ENCODE measurements at regions not wholly inside any gene's neighbourhood (a gene's known extent, or its start where the extent isn't known, plus 50 kb on each side); places are given as distances from the start of the nearest gene placed in this dataset.
"Not testable (repeated sequence)": the region's sequence is repeated elsewhere in the genome, so short reads cannot be mapped to it uniquely, and the experiment has no call there.

DNA sequence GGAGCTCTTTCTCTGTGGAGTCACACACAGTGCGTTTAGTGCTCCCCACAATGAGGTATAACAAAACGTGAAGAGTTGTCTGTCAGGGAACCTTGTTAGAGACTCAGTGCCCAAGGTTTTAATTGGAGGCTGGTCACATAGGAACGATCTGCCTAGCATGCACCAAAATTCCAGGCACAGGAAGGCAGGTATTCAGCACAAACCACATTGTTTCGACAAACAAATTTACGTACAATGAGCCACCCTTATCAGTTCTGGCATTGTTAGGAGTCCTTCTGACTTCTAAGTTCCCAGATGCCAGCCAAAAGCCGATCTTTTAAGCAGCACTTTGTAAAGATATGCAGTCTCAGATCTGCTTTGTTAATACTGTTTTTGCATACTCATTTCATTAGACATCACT lies 414.2 kb upstream of the MTPN start:
- no peak for DNase-seq (ENCODE audit: low read depth in 2 of 2)
- no peak overlapping the region for H3K4me3 ChIP-seq (replicated peaks in 1 of 2; ENCODE audit: low read depth in 2 of 2, low read length in 2 of 2)
- TF ChIP-seq, protein P1, sequence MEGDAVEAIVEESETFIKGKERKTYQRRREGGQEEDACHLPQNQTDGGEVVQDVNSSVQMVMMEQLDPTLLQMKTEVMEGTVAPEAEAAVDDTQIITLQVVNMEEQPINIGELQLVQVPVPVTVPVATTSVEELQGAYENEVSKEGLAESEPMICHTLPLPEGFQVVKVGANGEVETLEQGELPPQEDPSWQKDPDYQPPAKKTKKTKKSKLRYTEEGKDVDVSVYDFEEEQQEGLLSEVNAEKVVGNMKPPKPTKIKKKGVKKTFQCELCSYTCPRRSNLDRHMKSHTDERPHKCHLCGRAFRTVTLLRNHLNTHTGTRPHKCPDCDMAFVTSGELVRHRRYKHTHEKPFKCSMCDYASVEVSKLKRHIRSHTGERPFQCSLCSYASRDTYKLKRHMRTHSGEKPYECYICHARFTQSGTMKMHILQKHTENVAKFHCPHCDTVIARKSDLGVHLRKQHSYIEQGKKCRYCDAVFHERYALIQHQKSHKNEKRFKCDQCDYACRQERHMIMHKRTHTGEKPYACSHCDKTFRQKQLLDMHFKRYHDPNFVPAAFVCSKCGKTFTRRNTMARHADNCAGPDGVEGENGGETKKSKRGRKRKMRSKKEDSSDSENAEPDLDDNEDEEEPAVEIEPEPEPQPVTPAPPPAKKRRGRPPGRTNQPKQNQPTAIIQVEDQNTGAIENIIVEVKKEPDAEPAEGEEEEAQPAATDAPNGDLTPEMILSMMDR (IDR thresholded peaks at IDR 0.05; ENCODE audit: low read depth, low read length): no peak

DNA sequence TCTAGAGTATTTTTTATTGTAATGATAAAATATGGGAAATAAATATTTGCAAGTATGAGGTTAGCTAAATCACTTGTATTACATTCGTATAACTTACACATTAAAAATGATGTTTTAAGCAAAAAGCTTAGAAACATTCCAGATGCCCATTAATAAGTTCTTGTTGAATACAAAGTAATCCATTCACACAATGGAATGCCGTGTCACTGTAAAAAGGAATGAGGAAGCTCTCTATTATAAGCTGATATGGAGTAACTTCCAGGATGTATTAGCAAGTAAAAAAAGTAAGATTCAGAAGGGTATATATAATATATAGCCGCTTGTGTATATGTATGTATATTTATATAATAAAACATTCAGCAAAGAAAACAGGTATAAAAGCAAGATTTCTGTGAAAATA lies 412.8 kb upstream of the MTPN start:
- DNase-seq (ENCODE audit: low read depth in 2 of 2): no peak
- H3K4me3 ChIP-seq (replicated peaks in 1 of 2; ENCODE audit: low read depth in 2 of 2, low read length in 2 of 2): no peak overlapping the region
- TF ChIP-seq, protein P1 (IDR thresholded peaks at IDR 0.05; ENCODE audit: low read depth, low read length): no peak

DNA sequence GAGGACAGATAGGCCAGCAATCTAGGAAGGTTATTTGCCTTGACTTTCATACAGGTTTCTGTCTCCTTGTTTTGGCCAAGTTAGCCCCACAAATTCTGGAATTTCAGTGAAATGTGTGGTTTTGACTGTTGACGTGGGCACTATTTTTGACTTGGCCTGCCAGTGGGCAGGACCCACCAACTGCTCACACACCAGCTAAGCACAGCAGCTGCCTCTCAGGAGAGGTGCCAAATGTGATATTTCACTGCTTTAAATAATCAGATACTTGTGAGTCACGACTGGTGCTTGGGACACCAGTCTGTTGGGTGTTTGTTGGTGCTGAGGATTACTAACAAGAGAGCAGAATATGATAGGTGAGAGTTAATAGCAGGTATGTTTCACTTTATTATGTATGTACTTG lies 409.7 kb upstream of the MTPN start:
- DNase-seq (ENCODE audit: low read depth in 2 of 2): no peak
- H3K4me3 ChIP-seq (replicated peaks in 1 of 2; ENCODE audit: low read depth in 2 of 2, low read length in 2 of 2): no peak overlapping the region
- TF ChIP-seq, protein P1 (IDR thresholded peaks at IDR 0.05; ENCODE audit: low read depth, low read length): no peak

DNA sequence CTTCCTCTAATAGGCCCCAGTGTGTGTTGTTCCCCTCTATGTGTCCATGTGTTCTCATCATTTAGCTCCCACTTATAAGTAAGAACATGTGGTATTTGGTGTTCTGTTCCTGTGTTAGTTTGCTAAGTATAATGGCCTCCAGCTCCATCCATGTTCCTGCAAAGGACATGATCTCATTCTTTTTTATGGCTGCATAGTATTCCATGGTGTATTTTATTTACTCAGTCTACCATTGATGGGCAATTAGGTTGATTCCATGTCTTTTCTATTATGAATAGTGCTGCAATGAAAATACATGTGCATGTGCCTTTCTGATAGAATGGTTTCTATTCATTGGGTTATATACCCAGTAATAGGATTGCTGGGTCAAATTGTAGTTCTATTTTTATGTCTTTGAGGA lies 394.2 kb upstream of the MTPN start:
- not testable (repeated sequence) for DNase-seq (ENCODE audit: low read depth in 2 of 2); H3K4me3 ChIP-seq (replicated peaks in 1 of 2; ENCODE audit: low read depth in 2 of 2, low read length in 2 of 2)

DNA sequence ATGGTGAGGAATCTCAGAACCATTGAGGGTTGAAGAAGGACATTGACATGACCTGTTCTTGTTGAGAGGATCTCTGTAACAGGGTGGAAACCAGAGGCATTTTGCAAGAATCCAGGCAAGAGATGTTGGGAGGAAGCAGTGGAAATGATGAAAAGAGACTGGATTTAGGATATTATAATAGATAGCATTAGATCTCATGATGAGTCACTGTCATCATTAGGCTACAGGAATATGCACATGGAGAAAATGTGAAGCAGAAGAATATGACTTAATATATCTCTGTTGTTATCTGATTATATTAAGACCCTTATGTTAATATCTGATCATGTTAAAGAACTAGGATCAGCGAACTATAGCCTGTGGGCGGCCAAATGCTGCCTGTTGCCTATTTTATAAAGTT lies 393.0 kb upstream of the MTPN start:
- no peak overlapping the region for H3K4me3 ChIP-seq (replicated peaks in 1 of 2; ENCODE audit: low read depth in 2 of 2, low read length in 2 of 2)
- DNase-seq (ENCODE audit: low read depth in 2 of 2): no peak
- TF ChIP-seq, protein P1 (IDR thresholded peaks at IDR 0.05; ENCODE audit: low read depth, low read length): no peak

DNA sequence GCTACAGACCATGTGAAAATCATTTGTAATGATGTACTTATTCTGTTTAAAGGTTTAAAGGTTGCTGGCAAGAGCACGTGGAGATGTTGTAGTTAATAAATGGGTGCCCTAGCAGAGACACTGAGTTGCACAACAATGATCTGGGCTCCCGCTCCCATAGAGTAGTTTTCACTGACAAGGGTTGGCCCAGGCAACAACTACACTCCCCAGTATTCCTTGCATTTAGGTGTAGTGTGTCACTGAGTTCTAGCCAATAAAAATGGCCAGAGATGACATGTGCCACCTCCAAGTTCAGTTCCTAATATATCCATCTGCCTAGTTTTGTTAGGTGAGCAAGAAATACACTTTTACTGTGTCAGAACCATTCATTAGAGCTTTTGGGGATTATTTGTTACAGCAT lies 392.1 kb upstream of the MTPN start:
- no peak overlapping the region for H3K4me3 ChIP-seq (replicated peaks in 1 of 2; ENCODE audit: low read depth in 2 of 2, low read length in 2 of 2)
- no peak for DNase-seq (ENCODE audit: low read depth in 2 of 2)
- TF ChIP-seq, protein P1 (IDR thresholded peaks at IDR 0.05; ENCODE audit: low read depth, low read length): no peak

DNA sequence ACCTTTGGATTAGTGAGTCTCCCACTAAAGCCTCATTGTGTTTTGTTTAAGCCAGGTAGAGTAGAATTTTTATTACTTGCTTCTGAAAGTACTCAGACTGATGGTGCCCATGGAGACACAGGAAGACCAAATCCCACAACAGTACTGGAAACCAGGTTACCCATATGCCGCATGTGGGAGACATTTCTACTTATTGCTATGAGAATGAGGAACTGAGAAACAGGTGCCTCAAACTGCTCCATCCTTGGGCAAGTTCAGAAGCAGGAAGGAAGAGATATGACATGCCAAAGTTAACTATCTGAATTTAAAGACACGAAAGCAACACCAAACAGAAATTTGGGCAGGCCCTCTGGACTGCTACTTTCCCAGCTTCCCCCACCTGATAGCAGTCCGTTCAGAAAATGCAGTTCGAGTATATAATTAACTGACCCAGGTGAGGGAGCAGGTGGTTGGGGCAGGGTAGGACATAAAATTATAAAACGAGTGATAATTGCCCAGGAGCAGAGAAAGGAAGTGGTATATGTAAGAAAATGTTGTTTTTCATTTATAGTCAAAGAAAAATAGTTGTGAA lies 382.3 kb upstream of the MTPN start:
- H3K4me3 ChIP-seq (replicated peaks in 1 of 2; ENCODE audit: low read depth in 2 of 2, low read length in 2 of 2): no peak overlapping the region
- TF ChIP-seq, protein P1 (IDR thresholded peaks at IDR 0.05; ENCODE audit: low read depth, low read length): no peak
- DNase-seq (ENCODE audit: low read depth in 2 of 2): no peak
